GM06990 (cell line): ENCODE measurements at regions not wholly inside any gene's neighbourhood (a gene's known extent, or its start where the extent isn't known, plus 50 kb on each side); places are given as distances from the start of the nearest gene placed in this dataset.
"Not testable (repeated sequence)": the region's sequence is repeated elsewhere in the genome, so short reads cannot be mapped to it uniquely, and the experiment has no call there.

Source experiments
- DNase-seq: peaks from one replicate; pipeline ENCODE4 v3.0.0-alpha.2; 2011; ENCODE audit not compliant: insufficient read length; ENCODE audit errors: extremely low read depth
- H3K27me3 ChIP-seq: replicated peaks from 2 replicates; pipeline ENCODE4 v1.6.0; 2011; ENCODE audit warnings: low read length; ENCODE audit not compliant: control insufficient read depth, insufficient read depth
- H3K36me3 ChIP-seq: 2 replicates; pipeline ENCODE4 v1.5.1; 2011; ENCODE audit warnings: low read length; ENCODE audit not compliant: control insufficient read depth, insufficient read depth
- H3K4me3 ChIP-seq: replicated peaks from 2 replicates; pipeline ENCODE4 v1.5.1; 2011; ENCODE audit warnings: low read depth, mild to moderate bottlenecking, control low read depth, low read length
- TF ChIP-seq, protein P1 (sequence below): IDR thresholded peaks from 2 replicates; pipeline ENCODE4 v1.5.1; 2011; ENCODE audit warnings: low read length, control low read depth, mild to moderate bottlenecking, inconsistent platforms; ENCODE audit not compliant: insufficient read depth, poor library complexity, severe bottlenecking

DNA sequence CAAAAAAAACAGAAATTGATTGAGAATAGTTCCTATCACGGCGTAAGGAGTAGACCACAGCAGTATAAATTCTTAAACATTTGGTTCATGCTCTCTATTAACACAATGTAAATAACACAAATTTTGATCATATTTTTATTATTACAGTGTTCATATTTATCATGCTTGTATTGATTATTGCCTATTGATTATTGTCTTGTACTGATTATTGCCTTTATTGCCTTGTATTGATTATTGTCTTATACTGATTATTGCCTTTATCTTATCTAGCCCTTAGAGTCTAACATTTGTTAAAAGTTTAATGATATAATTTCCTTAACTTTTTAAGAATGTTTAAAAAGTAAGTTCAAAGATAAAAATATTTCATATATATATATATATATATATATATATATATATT is 460.7 kb downstream of the KCNT2 start:
- H3K27me3 ChIP-seq = no peaks in the 10 kb centered on the region
- no peak overlapping the region for H3K4me3 ChIP-seq
- DNase-seq = no peak
- no peaks in the 10 kb centered on the region for H3K36me3 ChIP-seq
- TF ChIP-seq, protein P1, sequence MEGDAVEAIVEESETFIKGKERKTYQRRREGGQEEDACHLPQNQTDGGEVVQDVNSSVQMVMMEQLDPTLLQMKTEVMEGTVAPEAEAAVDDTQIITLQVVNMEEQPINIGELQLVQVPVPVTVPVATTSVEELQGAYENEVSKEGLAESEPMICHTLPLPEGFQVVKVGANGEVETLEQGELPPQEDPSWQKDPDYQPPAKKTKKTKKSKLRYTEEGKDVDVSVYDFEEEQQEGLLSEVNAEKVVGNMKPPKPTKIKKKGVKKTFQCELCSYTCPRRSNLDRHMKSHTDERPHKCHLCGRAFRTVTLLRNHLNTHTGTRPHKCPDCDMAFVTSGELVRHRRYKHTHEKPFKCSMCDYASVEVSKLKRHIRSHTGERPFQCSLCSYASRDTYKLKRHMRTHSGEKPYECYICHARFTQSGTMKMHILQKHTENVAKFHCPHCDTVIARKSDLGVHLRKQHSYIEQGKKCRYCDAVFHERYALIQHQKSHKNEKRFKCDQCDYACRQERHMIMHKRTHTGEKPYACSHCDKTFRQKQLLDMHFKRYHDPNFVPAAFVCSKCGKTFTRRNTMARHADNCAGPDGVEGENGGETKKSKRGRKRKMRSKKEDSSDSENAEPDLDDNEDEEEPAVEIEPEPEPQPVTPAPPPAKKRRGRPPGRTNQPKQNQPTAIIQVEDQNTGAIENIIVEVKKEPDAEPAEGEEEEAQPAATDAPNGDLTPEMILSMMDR = no peak

DNA sequence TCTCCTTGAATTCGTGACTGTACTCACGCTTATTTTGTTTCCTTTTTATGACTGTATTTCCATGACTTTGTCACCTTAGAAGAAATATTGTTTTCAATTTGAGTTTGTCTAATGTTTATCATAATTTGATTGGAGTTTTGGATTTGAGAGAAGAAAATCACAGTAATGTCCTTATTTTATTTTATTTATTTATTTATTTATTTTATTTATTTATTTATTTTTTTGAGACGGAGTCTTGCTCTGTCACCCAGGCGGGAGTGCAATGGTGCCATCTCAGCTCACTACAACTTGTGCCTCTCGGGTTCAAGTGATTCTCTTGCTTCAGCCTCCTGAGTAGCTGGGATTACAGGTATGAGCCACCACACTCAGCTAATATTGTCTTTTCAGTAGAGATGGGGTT is 463.1 kb downstream of the KCNT2 start:
- H3K27me3 ChIP-seq, DNase-seq, H3K36me3 ChIP-seq, H3K4me3 ChIP-seq: not testable (repeated sequence)

DNA sequence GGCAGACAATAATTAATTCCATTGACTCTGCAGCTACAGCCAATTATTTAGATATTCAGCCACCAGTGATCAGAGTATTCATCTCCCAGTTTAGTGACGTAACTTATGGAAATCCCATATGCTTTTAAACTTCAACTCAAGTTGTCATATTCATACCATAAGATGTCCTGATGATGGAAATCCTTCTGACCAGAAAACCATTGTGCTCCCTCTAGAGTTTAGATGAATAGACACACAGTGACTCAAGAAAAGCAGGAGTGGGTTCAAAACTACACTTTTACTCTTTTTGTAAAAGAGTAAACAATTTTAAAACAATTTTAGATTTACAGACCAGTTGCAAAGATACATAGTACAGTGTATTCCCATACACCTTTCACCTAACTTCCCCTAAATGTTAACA is 463.7 kb downstream of the KCNT2 start:
- Histone ChIP-seq H3K4me3 (no peak overlapping the region), H3K27me3 (no peaks in the 10 kb centered on the region), H3K36me3 (no peaks in the 10 kb centered on the region)
- no peak for DNase-seq
- TF ChIP-seq, protein P1 = no peak

DNA sequence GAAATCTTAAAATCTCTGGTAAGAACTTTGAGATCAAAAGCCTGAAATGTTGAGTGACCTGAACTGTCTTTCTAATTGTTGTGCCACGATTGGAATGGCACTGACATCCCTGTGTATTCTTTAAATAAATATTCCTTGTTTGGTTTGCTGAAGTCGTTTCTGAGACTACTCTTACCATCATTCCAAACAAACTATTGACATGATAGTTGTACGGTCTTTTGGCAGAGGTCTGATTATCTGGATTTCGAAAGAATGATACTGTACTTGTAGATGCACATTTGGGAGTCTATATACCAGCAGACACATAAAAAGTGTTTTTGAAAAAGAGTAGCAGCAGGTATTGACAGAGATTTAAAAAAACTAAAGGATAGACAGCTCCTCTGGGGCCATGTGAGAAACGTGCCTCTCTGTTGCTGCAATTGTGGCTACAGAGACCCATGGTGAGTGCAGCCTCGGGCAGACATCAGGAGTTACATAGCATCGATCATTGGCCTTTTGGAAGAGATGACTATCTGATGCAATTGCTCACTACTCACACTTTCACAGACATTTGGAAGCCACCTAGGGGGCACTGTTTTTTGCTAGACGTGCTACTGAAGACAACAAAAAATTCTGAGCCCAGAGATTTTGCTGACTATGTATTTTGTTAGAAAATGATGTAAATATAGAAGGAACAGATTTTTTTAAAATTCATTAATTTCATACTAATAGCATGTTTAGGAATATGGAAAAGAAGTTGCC is 464.5 kb downstream of the KCNT2 start:
- no peak overlapping the region for H3K4me3 ChIP-seq
- TF ChIP-seq, protein P1 = no peak
- H3K27me3 ChIP-seq = no peaks in the 10 kb centered on the region
- DNase-seq = no peak
- H3K36me3 ChIP-seq = no peaks in the 10 kb centered on the region

DNA sequence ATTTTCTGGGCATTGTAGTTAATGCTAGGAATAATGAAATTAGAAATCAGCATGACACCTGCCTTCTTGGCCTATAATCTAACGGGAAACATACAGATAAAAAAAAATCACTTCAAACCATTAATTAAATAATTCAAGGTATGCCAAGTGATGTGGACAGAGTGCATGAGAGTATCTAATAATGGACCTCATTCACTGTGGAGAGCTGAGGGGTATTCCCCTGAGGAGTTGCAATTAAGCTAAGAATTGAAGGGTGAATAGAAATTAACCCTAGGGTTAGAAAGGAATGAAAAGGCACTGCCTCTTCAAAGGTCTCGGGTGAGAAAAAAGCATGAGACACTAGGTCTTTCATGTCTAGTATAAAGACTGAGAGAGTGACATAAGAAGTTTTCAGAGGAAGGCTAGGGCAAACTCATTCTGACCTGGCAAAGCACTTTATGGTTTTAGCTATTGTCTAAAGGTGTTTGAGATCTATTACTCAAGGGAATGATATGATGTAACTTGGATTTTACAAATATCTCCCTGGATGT is 466.1 kb downstream of the KCNT2 start:
- no peaks in the 10 kb centered on the region for H3K27me3 ChIP-seq
- no peaks in the 10 kb centered on the region for H3K36me3 ChIP-seq
- DNase-seq = no peak
- TF ChIP-seq, protein P1 = no peak
- H3K4me3 ChIP-seq = no peak overlapping the region

DNA sequence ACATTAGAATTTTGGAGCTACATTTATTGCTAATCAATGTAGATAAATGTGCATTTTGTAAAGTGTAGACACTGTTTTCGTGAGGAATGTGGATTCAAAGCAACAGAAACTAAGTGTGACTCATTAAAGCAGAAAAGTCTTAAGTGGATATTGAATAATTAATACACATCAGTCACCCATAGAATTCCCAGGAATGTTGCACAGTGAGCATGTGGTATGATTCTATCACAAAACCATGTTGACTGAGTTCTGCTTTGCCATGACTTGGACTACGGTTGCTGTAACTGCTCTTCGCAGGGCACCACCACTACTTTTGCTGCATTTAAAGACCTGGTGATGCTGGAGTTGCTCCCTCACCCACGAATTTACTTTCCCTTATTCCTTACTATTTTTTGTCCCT is 471.8 kb downstream of the KCNT2 start:
- Histone ChIP-seq H3K36me3 (no peaks in the 10 kb centered on the region), H3K4me3 (no peak overlapping the region), H3K27me3 (no peaks in the 10 kb centered on the region)
- DNase-seq = no peak
- TF ChIP-seq, protein P1 = no peak
